ENCODE measurements at regions not wholly inside any gene's neighbourhood (a gene's known extent, or its start where the extent isn't known, plus 50 kb on each side); places are given as distances from the start of the nearest gene placed in this dataset.

- TF ChIP-seq TAF1 (IDR thresholded peaks at IDR 0.05; ENCODE audit: borderline replicate concordance, low read depth, low read length): no peak
- DNase-seq (ENCODE audit: insufficient read length) (no peak), FAIRE-seq (no peak)
These were observed 63.5 kb downstream of the RIN2 start for GRCh38 chr20:19821606-19822005.

- no peak for DNase-seq (ENCODE audit: insufficient read length)
- TF ChIP-seq POLR2AphosphoS5 (IDR thresholded peaks at IDR 0.05; ENCODE audit: low read depth, low read length) (no peak), POLR2A (IDR thresholded peaks at IDR 0.05; ENCODE audit: low read depth, low read length) (no peak), TAF1 (IDR thresholded peaks at IDR 0.05; ENCODE audit: borderline replicate concordance, low read depth, low read length) (no peak)
- FAIRE-seq: no peak
These were observed 65.2 kb downstream of the RIN2 start for GRCh38 chr20:19823216-19823615.

GRCh38 chr20:19823971-19824370, 65.9 kb downstream of the RIN2 start:
- TF ChIP-seq TAF1 (IDR thresholded peaks at IDR 0.05; ENCODE audit: borderline replicate concordance, low read depth, low read length): no peak
- no peak for TF ChIP-seq POLR2A (IDR thresholded peaks at IDR 0.05; ENCODE audit: low read depth, low read length)
- TF ChIP-seq POLR2AphosphoS5 (IDR thresholded peaks at IDR 0.05; ENCODE audit: low read depth, low read length): no peak
- FAIRE-seq: no peak
- no peak for DNase-seq (ENCODE audit: insufficient read length)

- FAIRE-seq (no peak), DNase-seq (ENCODE audit: insufficient read length) (no peak)
- TF ChIP-seq TAF1 (IDR thresholded peaks at IDR 0.05; ENCODE audit: borderline replicate concordance, low read depth, low read length) (no peak), POLR2A (IDR thresholded peaks at IDR 0.05; ENCODE audit: low read depth, low read length) (no peak), POLR2AphosphoS5 (IDR thresholded peaks at IDR 0.05; ENCODE audit: low read depth, low read length) (no peak)
These were observed 66.8 kb downstream of the RIN2 start for GRCh38 chr20:19824861-19825260.

GRCh38 chr20:19826179-19826914, 68.3 kb downstream of the RIN2 start:
- FAIRE-seq (no peak), DNase-seq (ENCODE audit: insufficient read length) (no peak)
- TF ChIP-seq POLR2A (IDR thresholded peaks at IDR 0.05; ENCODE audit: low read depth, low read length): no peak
- TF ChIP-seq TAF1 (IDR thresholded peaks at IDR 0.05; ENCODE audit: borderline replicate concordance, low read depth, low read length): no peak
- no peak for TF ChIP-seq POLR2AphosphoS5 (IDR thresholded peaks at IDR 0.05; ENCODE audit: low read depth, low read length)

GRCh38 chr20:19827818-19828217, 69.8 kb downstream of the RIN2 start:
- TF ChIP-seq POLR2AphosphoS5 (IDR thresholded peaks at IDR 0.05; ENCODE audit: low read depth, low read length) (no peak), POLR2A (IDR thresholded peaks at IDR 0.05; ENCODE audit: low read depth, low read length) (no peak), TAF1 (IDR thresholded peaks at IDR 0.05; ENCODE audit: borderline replicate concordance, low read depth, low read length) (no peak)
- no peak for DNase-seq (ENCODE audit: insufficient read length)
- no peak for FAIRE-seq

GRCh38 chr20:19828232-19828631, 70.2 kb downstream of the RIN2 start:
- peak; percentile 86 for FAIRE-seq
- TF ChIP-seq POLR2AphosphoS5 (IDR thresholded peaks at IDR 0.05; ENCODE audit: low read depth, low read length) (no peak), POLR2A (IDR thresholded peaks at IDR 0.05; ENCODE audit: low read depth, low read length) (no peak), TAF1 (IDR thresholded peaks at IDR 0.05; ENCODE audit: borderline replicate concordance, low read depth, low read length) (no peak)
- DNase-seq (ENCODE audit: insufficient read length): peak; percentile 19

GRCh38 chr20:19830211-19830785, 72.2 kb downstream of the RIN2 start:
- DNase-seq (ENCODE audit: insufficient read length) (no peak), FAIRE-seq (no peak)
- TF ChIP-seq POLR2A (IDR thresholded peaks at IDR 0.05; ENCODE audit: low read depth, low read length) (no peak), TAF1 (IDR thresholded peaks at IDR 0.05; ENCODE audit: borderline replicate concordance, low read depth, low read length) (no peak), POLR2AphosphoS5 (IDR thresholded peaks at IDR 0.05; ENCODE audit: low read depth, low read length) (no peak)

- no peak for FAIRE-seq
- TF ChIP-seq POLR2AphosphoS5 (IDR thresholded peaks at IDR 0.05; ENCODE audit: low read depth, low read length) (no peak), POLR2A (IDR thresholded peaks at IDR 0.05; ENCODE audit: low read depth, low read length) (no peak), TAF1 (IDR thresholded peaks at IDR 0.05; ENCODE audit: borderline replicate concordance, low read depth, low read length) (no peak)
- no peak for DNase-seq (ENCODE audit: insufficient read length)
These were observed 74.8 kb downstream of the RIN2 start for GRCh38 chr20:19832875-19833274.

GRCh38 chr20:19833395-19833794, 75.3 kb downstream of the RIN2 start:
- TF ChIP-seq POLR2A (IDR thresholded peaks at IDR 0.05; ENCODE audit: low read depth, low read length) (no peak), TAF1 (IDR thresholded peaks at IDR 0.05; ENCODE audit: borderline replicate concordance, low read depth, low read length) (no peak), POLR2AphosphoS5 (IDR thresholded peaks at IDR 0.05; ENCODE audit: low read depth, low read length) (no peak)
- DNase-seq (ENCODE audit: insufficient read length) (no peak), FAIRE-seq (no peak)

GRCh38 chr20:19834287-19834686, 76.2 kb downstream of the RIN2 start:
- DNase-seq (ENCODE audit: insufficient read length): no peak
- no peak for TF ChIP-seq POLR2AphosphoS5 (IDR thresholded peaks at IDR 0.05; ENCODE audit: low read depth, low read length)
- TF ChIP-seq POLR2A (IDR thresholded peaks at IDR 0.05; ENCODE audit: low read depth, low read length): no peak
- no peak for TF ChIP-seq TAF1 (IDR thresholded peaks at IDR 0.05; ENCODE audit: borderline replicate concordance, low read depth, low read length)
- no peak for FAIRE-seq

- FAIRE-seq (no peak), DNase-seq (ENCODE audit: insufficient read length) (no peak)
- no peak for TF ChIP-seq TAF1 (IDR thresholded peaks at IDR 0.05; ENCODE audit: borderline replicate concordance, low read depth, low read length)
- no peak for TF ChIP-seq POLR2A (IDR thresholded peaks at IDR 0.05; ENCODE audit: low read depth, low read length)
- TF ChIP-seq POLR2AphosphoS5 (IDR thresholded peaks at IDR 0.05; ENCODE audit: low read depth, low read length): no peak
These were observed 76.7 kb downstream of the RIN2 start for GRCh38 chr20:19834783-19835182.
